Nephron progenitor cell (in vitro differentiated cells): ENCODE measurements at regions not wholly inside any gene's neighbourhood (a gene's known extent, or its start where the extent isn't known, plus 50 kb on each side); places are given as distances from the start of the nearest gene placed in this dataset.

ENCODE experiments used
- DNase-seq: peaks from one replicate; pipeline ENCODE4 v3.0.0; 2021
- H3K27ac Mint-ChIP-seq: 2 replicates; pipeline ENCODE4 v1.8.0; 2021; ENCODE audit warnings: mild to moderate bottlenecking, moderate library complexity, mixed read lengths
- H3K27me3 Mint-ChIP-seq: 2 replicates; pipeline ENCODE4 v1.8.0; 2021; ENCODE audit warnings: mild to moderate bottlenecking, low read depth, mixed read lengths; ENCODE audit not compliant: poor library complexity
- H3K36me3 Mint-ChIP-seq: 2 replicates; pipeline ENCODE4 v1.8.0; 2021; ENCODE audit warnings: low read depth, mixed read lengths
- H3K4me1 Mint-ChIP-seq: 2 replicates; pipeline ENCODE4 v1.8.0; 2021; ENCODE audit warnings: mixed read lengths
- H3K4me3 Mint-ChIP-seq: 2 replicates; pipeline ENCODE4 v1.8.0; 2021; ENCODE audit warnings: mild to moderate bottlenecking, moderate library complexity, mixed read lengths
- H3K9me3 Mint-ChIP-seq: 2 replicates; pipeline ENCODE4 v1.8.0; 2021; ENCODE audit warnings: mild to moderate bottlenecking, moderate library complexity, mixed read lengths
- TF ChIP-seq, protein P1 (sequence below): fragments of 200-600 bp; sonication (generic); IDR thresholded peaks from 2 replicates; pipeline ENCODE4 v1.5.0; 2021; ENCODE audit warnings: antibody characterized with exemption

DNA sequence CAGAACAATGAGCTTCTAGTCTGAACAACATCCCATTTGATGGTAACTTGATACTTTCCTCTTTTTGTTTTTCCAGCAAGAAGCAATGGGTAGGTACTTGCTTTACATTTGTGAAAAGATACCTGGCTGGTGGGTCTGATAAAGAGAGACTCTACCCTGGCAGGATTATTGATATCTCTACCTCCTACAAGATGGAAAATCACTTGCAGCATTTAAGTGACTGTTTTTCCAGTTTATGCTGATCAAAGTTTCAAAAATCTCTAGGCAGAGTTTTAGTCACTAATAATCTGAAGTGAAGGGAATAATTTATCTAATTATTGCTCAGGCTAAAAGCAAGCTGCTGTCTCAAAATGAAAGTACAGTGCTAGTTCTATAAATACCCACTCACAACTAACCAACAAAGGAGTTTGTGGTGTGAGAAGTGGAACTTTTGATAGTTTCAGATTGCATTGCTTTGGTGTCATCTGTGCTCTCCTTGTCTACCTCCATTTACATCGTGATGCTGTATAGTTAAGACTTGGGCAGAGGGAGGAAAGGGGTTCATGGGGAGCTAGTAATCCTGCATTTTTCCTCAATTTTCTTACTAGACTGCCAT lies 86.0 kb upstream of the ANKRD1 start:
- DNase-seq = no peak
- H3K9me3 Mint-ChIP-seq = no peaks in the 10 kb centered on the region
- no peak overlapping the region for H3K4me3 Mint-ChIP-seq
- H3K27me3 Mint-ChIP-seq = peaks cover 2% of the 10 kb centered on the region
- H3K4me1 Mint-ChIP-seq = peaks cover 15% of the 10 kb centered on the region
- TF ChIP-seq, protein P1, sequence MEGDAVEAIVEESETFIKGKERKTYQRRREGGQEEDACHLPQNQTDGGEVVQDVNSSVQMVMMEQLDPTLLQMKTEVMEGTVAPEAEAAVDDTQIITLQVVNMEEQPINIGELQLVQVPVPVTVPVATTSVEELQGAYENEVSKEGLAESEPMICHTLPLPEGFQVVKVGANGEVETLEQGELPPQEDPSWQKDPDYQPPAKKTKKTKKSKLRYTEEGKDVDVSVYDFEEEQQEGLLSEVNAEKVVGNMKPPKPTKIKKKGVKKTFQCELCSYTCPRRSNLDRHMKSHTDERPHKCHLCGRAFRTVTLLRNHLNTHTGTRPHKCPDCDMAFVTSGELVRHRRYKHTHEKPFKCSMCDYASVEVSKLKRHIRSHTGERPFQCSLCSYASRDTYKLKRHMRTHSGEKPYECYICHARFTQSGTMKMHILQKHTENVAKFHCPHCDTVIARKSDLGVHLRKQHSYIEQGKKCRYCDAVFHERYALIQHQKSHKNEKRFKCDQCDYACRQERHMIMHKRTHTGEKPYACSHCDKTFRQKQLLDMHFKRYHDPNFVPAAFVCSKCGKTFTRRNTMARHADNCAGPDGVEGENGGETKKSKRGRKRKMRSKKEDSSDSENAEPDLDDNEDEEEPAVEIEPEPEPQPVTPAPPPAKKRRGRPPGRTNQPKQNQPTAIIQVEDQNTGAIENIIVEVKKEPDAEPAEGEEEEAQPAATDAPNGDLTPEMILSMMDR = no peak
- no peak overlapping the region for H3K27ac Mint-ChIP-seq
- no peaks in the 10 kb centered on the region for H3K36me3 Mint-ChIP-seq

DNA sequence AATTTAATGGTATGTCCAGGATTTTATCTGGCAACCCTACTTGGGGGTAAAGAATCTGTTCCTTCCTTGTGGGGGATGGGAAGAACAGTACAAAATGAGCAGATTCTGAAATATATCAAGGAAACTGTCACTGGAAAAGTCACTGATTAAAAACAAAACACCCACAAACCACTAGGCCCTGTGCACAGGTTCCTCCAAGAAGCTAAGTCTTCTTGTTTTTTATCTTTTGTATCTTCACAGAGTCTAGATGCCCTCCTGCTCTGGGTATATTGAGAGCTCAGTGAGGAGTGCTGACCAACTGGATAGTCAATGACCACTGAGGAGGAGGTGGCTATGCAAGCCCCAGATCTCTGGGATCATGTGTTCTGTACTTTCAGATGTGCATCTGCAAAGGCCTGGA lies 86.8 kb upstream of the ANKRD1 start:
- TF ChIP-seq, protein P1 = no peak
- H3K9me3 Mint-ChIP-seq = no peaks in the 10 kb centered on the region
- peaks cover 2% of the 10 kb centered on the region for H3K27me3 Mint-ChIP-seq
- H3K4me1 Mint-ChIP-seq = peaks cover 15% of the 10 kb centered on the region
- H3K36me3 Mint-ChIP-seq = no peaks in the 10 kb centered on the region
- DNase-seq = no peak
- H3K4me3 Mint-ChIP-seq = no peak overlapping the region
- no peak overlapping the region for H3K27ac Mint-ChIP-seq

DNA sequence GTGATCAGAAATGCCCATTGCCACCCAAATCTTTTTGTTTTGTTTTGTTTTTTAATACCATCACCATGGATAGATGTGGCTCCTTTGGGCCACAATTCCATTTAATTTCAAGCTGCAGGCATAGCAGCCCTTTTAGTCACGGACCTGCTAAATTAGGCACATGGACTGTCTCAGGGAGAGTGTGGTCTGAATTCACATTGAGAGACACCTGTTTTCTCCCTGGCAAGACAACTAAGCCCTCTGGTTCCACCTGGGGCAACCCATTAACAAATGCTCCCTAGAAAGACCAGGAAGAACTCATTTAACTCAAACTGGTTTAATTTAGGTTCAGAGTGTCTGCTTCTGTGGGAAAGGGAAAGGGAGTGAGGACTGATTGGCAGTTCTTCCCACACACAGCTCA lies 88.2 kb upstream of the ANKRD1 start:
- TF ChIP-seq, protein P1 = no peak
- no peak overlapping the region for H3K27ac Mint-ChIP-seq
- H3K36me3 Mint-ChIP-seq = no peaks in the 10 kb centered on the region
- H3K9me3 Mint-ChIP-seq = no peaks in the 10 kb centered on the region
- peaks cover 11% of the 10 kb centered on the region for H3K4me1 Mint-ChIP-seq
- no peak overlapping the region for H3K4me3 Mint-ChIP-seq
- H3K27me3 Mint-ChIP-seq = peaks cover 2% of the 10 kb centered on the region
- no peak for DNase-seq

DNA sequence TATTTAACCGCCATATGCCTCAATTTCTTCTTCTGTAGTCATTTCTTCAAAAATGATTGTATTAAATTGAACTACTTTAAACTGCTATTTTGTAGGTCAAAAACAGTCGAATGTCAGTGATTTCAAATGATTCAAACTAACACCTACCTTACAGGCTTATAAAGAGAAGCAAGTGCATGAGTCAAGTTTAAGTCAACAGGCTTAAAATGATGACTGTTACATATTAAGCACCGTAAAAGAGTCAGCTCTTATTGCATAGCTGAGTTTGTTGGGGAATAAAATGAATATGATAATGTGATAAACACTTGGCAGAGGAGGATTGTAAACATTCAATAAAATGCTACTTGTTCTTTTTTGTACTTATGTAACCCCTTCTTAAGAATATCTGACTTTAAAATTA lies 90.1 kb upstream of the ANKRD1 start:
- Mint-ChIP-seq H3K9me3 (no peaks in the 10 kb centered on the region), H3K4me1 (peaks cover 11% of the 10 kb centered on the region), H3K27me3 (no peaks in the 10 kb centered on the region), H3K4me3 (no peak overlapping the region), H3K27ac (no peak overlapping the region), H3K36me3 (no peaks in the 10 kb centered on the region)
- DNase-seq = no peak
- TF ChIP-seq, protein P1 = no peak

DNA sequence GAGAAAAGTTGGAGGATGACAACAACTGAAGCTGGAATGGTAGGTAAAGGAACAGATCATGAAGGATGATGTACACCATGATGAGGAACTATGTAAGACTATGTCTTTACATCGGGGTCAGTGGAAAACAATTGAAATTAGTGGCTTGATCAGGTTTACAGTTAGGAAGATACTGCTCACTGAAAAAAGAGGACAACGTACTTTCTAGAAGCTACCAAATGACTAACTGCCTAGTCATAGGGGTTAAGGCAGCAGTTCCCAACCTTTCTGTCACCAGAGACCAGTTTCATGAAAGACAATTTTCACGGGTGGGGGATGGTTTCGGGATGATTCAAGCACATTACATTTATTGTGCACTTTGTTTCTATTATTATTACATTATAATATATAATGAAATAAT lies 91.6 kb upstream of the ANKRD1 start:
- no peak for DNase-seq
- Mint-ChIP-seq H3K4me1 (peaks cover 5% of the 10 kb centered on the region), H3K27ac (no peak overlapping the region), H3K9me3 (no peaks in the 10 kb centered on the region), H3K27me3 (no peaks in the 10 kb centered on the region), H3K36me3 (no peaks in the 10 kb centered on the region), H3K4me3 (no peak overlapping the region)
- TF ChIP-seq, protein P1 = no peak

DNA sequence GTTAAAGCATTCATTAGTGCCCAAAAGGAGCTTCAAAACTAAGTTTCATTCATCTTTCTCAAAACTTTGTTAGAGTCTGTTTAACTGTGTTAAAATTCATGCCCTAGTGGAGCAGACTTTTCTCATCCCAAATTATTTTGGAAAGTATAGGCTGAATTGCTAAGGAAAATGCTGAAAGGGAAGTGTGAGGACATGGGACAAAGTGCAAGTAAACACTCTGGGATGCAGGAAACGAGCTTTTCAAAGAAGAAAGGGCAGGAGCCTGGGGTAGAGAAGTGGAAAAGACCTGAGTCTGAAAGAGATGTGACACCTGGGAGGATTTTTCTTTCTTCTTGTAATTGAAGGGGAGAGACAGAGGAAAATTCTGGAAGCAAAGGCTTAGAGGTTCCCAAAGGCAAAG lies 93.1 kb upstream of the ANKRD1 start:
- DNase-seq = no peak
- H3K4me1 Mint-ChIP-seq = peaks cover 5% of the 10 kb centered on the region
- H3K27ac Mint-ChIP-seq = no peak overlapping the region
- no peaks in the 10 kb centered on the region for H3K36me3 Mint-ChIP-seq
- H3K9me3 Mint-ChIP-seq = no peaks in the 10 kb centered on the region
- H3K4me3 Mint-ChIP-seq = no peak overlapping the region
- H3K27me3 Mint-ChIP-seq = no peaks in the 10 kb centered on the region
- TF ChIP-seq, protein P1 = no peak
